Heart left ventricle (tissue), 16 donors: ENCODE measurements at regions not wholly inside any gene's neighbourhood (a gene's known extent, or its start where the extent isn't known, plus 50 kb on each side); places are given as distances from the start of the nearest gene placed in this dataset.

Source experiments
- ATAC-seq, 4 donors: fragments of 200-7000 bp; cut with Tn5 transposase; one replicate each; pipeline ENCODE4 v1.9.1; 2020 to 2022; ENCODE audit warnings: moderate library complexity in 4 of 4, mild to moderate bottlenecking in 3 of 4, moderate number of reproducible peaks in 1 of 4
- DNase-seq, 5 donors: peaks; one replicate each; pipeline ENCODE4 v3.0.0-alpha.2; 2020
- H3K27ac ChIP-seq, 12 donors: fragments of 200-600 bp; sonication (generic) in 4 of 12; one replicate each; pipeline versions ENCODE4 v1.5.0 to v1.8.0; 2016 to 2022; ENCODE audit warnings: mild to moderate bottlenecking in 2 of 12
- H3K27me3 ChIP-seq, 9 donors: fragments of 200-600 bp; sonication (generic) in 2 of 9; one replicate each; pipeline versions ENCODE4 v1.5.1 to v1.8.0; 2016 to 2022; ENCODE audit warnings: mild to moderate bottlenecking in 3 of 9
- H3K36me3 ChIP-seq, 9 donors: fragments of 200-600 bp; sonication (generic) in 2 of 9; one replicate each; pipeline versions ENCODE4 v1.5.0 to v1.8.0; 2018 to 2022; ENCODE audit warnings: mild to moderate bottlenecking in 2 of 9
- H3K4me1 ChIP-seq, 12 donors: fragments of 200-600 bp; sonication (generic) in 4 of 12; one replicate each; pipeline versions ENCODE4 v1.5.0 to v1.8.0; 2016 to 2022; ENCODE audit warnings: mild to moderate bottlenecking in 3 of 12
- H3K4me3 ChIP-seq, 12 donors: fragments of 200-600 bp; sonication (generic) in 4 of 12; one replicate each; pipeline versions ENCODE4 v1.5.0 to v1.8.0; 2017 to 2022; ENCODE audit warnings: mild to moderate bottlenecking in 9 of 12, moderate library complexity in 4 of 12
- H3K9me3 ChIP-seq, 12 donors: fragments of 200-600 bp; sonication (generic) in 4 of 12; one replicate each; pipeline versions ENCODE4 v1.5.0 to v1.8.0; 2016 to 2022; ENCODE audit warnings: mild to moderate bottlenecking in 1 of 12
- POLR2A ChIP-seq, 2 donors: fragments of 450-650 bp; IDR thresholded peaks; one replicate each; pipeline ENCODE4 v1.6.1; 2017; ENCODE audit warnings: antibody characterized with exemption in 2 of 2, mild to moderate bottlenecking in 2 of 2, moderate library complexity in 2 of 2
- WGBS, 4 donors: extraction: QIAGEN DNeasy Blood & Tissue Kit in 2 of 4; methylation state at CpG; one replicate each; pipeline versions ENCODE4 v1.1.5 to v1.1.7; 2013 to 2018; 5-methylcytosine and 5-hydroxymethylcytosine counted together
- intact Hi-C, 10 donors: fragments of 100-400 bp; cut with DNase I; formaldehyde crosslinking; loops; one replicate each; pipeline versions ENCODE4 v1.11.1 to v1.14.2; 2022
- TF ChIP-seq, protein P1 (sequence below), 12 donors: fragments of 200-600 bp; sonication (generic) in 4 of 12; IDR thresholded peaks; one replicate each; pipeline versions ENCODE4 v1.5.0 to v1.8.0; 2018 to 2022; ENCODE audit warnings: antibody characterized with exemption in 12 of 12, mild to moderate bottlenecking in 5 of 12
- donor health status: ischemic (EF 13 %, LVEDD 7.1; RV severe dilation, severe dysfunction).
- donor health status: healthy with polysubstance abuse.
- donor health status: DM: no; HTN: yes; CAD: no.
- donor health status: DM: no; HTN: no; CAD: no.
- donor health status: ischemic (EF 25% LVEDD 6.9; RV normal size, moderate dysfunction).
- donor health status: ischemic (EF 25% LVEDD 5.7; RV mildly dilated, moderate dysfunction).
- donor health status: healthy.
- donor health status: DM: yes; HTN: yes; CAD: no.
- donor health status: ischemic (EF 35%, LVEDD 5.7; RV mildly dilated, moderate dysfunction).
- donor health status: nonischemic (EF 11% LVEDD 7.7; RV severe dilation, severe dysfunction).
- donor health status: DM: yes; HTN: yes; CAD: no.
- donor health status: PGD.
- donor health status: ischemic (EF 29% LVEDD 5.4; RV normal size, mild dysfunction).
- donor health status: nonischemic (EF 23%, LVEDD 6.1; RV moderate dilation, normal function).

DNA sequence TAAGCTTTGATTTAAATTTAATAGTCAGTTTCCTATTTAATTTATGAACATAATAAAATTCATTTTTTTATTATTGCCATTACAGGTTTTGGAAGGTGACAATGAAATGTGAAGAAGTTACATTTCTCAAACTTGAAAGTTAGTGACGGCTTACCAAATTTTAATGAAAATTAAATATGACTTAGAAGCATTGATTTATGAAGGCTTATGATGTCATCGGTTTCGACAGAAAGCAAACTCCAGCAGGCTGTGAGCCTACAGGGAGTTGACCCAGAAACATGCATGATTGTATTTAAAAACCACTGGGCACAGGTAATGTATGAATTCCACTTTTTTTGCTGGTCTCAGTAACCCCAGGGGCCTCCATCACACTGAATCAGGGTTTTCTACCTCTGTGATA, 157.1 kb downstream of the FHIP1A start:
- no peak overlapping the region for H3K27ac ChIP-seq
- peaks cover 0 to 5% (median 0%) of the 10 kb centered on the region in 12 donors for H3K4me1 ChIP-seq
- no peak for TF ChIP-seq POLR2A (IDR thresholded peaks at IDR 0.05)
- TF ChIP-seq, protein P1, sequence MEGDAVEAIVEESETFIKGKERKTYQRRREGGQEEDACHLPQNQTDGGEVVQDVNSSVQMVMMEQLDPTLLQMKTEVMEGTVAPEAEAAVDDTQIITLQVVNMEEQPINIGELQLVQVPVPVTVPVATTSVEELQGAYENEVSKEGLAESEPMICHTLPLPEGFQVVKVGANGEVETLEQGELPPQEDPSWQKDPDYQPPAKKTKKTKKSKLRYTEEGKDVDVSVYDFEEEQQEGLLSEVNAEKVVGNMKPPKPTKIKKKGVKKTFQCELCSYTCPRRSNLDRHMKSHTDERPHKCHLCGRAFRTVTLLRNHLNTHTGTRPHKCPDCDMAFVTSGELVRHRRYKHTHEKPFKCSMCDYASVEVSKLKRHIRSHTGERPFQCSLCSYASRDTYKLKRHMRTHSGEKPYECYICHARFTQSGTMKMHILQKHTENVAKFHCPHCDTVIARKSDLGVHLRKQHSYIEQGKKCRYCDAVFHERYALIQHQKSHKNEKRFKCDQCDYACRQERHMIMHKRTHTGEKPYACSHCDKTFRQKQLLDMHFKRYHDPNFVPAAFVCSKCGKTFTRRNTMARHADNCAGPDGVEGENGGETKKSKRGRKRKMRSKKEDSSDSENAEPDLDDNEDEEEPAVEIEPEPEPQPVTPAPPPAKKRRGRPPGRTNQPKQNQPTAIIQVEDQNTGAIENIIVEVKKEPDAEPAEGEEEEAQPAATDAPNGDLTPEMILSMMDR (IDR thresholded peaks at IDR 0.05): no peak
- no peaks in the 10 kb centered on the region for H3K27me3 ChIP-seq
- no peaks in the 10 kb centered on the region for H3K9me3 ChIP-seq
- intact Hi-C loops: loop anchor here in 1 of 10 donors (10.0 kb wide), 1 partner anchor 369 kb away; no protein-coding TSS in a partner anchor
- no peak overlapping the region for H3K4me3 ChIP-seq
- no peak for ATAC-seq
- H3K36me3 ChIP-seq: no peaks in the 10 kb centered on the region
- DNase-seq: no peak
- 93 to 97% (median 94%) methylated on average over 3 of the region's 3 CpGs for WGBS, 4 donors

- 80 to 82% (median 81%) methylated on average over 4 of the region's 4 CpGs for WGBS, 4 donors
- Histone ChIP-seq H3K36me3 (no peaks in the 10 kb centered on the region), H3K9me3 (no peaks in the 10 kb centered on the region), H3K27ac (no peak overlapping the region), H3K4me1 (peaks cover 0 to 5% (median 0%) of the 10 kb centered on the region in 12 donors), H3K27me3 (no peaks in the 10 kb centered on the region), H3K4me3 (no peak overlapping the region)
- no peak for ATAC-seq
- DNase-seq: no peak
- intact Hi-C loops: loop anchor here in 1 of 10 donors (10.0 kb wide), 1 partner anchor 368 kb away; no protein-coding TSS in a partner anchor
- no peak for TF ChIP-seq POLR2A (IDR thresholded peaks at IDR 0.05)
- TF ChIP-seq, protein P1 (IDR thresholded peaks at IDR 0.05): no peak
Measured at GRCh38 chr4:151567056-151567455, 158.1 kb downstream of the FHIP1A start.

- H3K27ac ChIP-seq: no peak overlapping the region
- no peaks in the 10 kb centered on the region for H3K36me3 ChIP-seq
- no peak for DNase-seq
- WGBS, 4 donors: 85 to 93% (median 88%) methylated on average over 5 of the region's 5 CpGs
- TF ChIP-seq, protein P1 (IDR thresholded peaks at IDR 0.05): no peak
- no peak for TF ChIP-seq POLR2A (IDR thresholded peaks at IDR 0.05)
- no peaks in the 10 kb centered on the region for H3K27me3 ChIP-seq
- intact Hi-C loops: loop anchor here in 1 of 10 donors (10.0 kb wide), 1 partner anchor 366 kb away; no protein-coding TSS in a partner anchor
- no peaks in the 10 kb centered on the region for H3K9me3 ChIP-seq
- H3K4me3 ChIP-seq: no peak overlapping the region
- no peak for ATAC-seq
- H3K4me1 ChIP-seq: peaks cover 0 to 5% (median 0%) of the 10 kb centered on the region in 12 donors
Measured at GRCh38 chr4:151568966-151569365, 160.0 kb downstream of the FHIP1A start.

DNA sequence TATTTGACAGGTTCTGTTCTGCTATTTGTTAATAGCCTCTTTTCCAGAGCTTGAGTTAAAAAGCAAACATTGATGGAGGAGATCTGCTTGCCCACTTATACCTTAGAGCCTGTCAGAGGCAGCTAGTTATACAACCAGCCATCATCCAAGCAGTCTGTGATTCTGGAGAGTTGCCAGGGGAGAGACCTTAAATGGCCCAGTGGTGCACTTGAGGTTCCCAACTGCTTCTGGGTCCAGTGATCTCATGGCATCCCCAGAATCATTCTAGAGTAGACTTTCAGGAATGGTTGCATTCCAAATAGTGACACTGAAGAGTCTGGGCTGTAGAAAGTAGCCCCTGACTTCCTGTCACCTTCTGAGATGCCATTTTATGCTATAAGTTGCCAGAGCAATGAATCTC, 160.7 kb downstream of the FHIP1A start:
- intact Hi-C loops: loop anchor here in 1 of 10 donors (10.0 kb wide), 1 partner anchor 365 kb away; no protein-coding TSS in a partner anchor
- peak in 3 of 4 donors; percentile 77 to 81 (median 81) for ATAC-seq
- no peak for TF ChIP-seq POLR2A (IDR thresholded peaks at IDR 0.05)
- TF ChIP-seq, protein P1 (IDR thresholded peaks at IDR 0.05): no peak
- H3K4me1 ChIP-seq: peaks cover 0 to 5% (median 0%) of the 10 kb centered on the region in 12 donors
- DNase-seq: peak in 4 of 5 donors; percentile 12 to 42 (median 33)
- H3K27me3 ChIP-seq: no peaks in the 10 kb centered on the region
- H3K4me3 ChIP-seq: no peak overlapping the region
- no peaks in the 10 kb centered on the region for H3K9me3 ChIP-seq
- H3K27ac ChIP-seq: no peak overlapping the region
- H3K36me3 ChIP-seq: no peaks in the 10 kb centered on the region
